GM18508 (cell line): ENCODE measurements at regions not wholly inside any gene's neighbourhood (a gene's known extent, or its start where the extent isn't known, plus 50 kb on each side); places are given as distances from the start of the nearest gene placed in this dataset.

Experiments
- ATAC-seq: cut with Tn5 transposase; IDR thresholded peaks from one replicate; pipeline ENCODE4 v1.9.1; 2021; ENCODE audit warnings: moderate number of reproducible peaks; ENCODE audit not compliant: insufficient read depth, unreplicated experiment

- ATAC-seq: no peak
Observed at GRCh38 chr4:101596781-101597552, 193.6 kb upstream of the BANK1 start.

DNA sequence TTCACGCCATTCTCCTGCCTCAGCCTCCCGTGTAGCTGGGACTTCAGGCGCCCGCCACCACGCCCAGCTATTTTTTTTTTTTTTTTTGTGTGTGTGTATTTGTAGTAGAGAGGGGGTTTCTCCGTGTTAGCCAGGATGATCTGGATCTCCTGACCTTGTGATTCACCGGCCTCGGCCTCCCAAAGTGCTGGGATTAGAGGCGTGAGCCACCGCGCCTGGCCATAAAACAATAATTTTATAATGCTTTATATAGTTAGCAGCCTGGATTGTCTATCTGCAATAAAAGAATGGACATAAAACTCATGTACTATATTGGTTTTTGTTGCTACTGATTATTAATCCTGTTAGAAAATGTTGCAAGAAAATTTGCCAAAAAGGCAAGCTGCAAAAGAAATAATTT, 195.9 kb upstream of the BANK1 start:
- ATAC-seq: no peak

DNA sequence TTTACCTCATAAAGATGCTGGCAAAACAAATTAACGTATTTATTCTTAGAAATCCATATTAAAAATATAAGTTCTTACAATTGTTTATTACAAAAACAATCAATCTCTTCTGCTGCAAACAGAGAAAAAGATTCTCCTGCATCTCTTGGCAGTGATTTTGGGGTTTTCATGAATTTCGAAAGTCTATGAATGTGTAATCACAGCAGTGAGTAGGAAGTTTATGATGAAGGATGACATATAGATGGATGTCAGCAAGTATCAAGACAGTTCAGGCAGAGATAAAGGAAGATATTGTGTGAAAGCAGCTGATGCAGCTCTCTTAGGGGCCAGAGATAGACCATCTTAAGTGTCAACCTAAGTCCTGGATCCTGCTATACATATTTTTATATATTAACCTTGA, 196.9 kb upstream of the BANK1 start:
- no peak for ATAC-seq

DNA sequence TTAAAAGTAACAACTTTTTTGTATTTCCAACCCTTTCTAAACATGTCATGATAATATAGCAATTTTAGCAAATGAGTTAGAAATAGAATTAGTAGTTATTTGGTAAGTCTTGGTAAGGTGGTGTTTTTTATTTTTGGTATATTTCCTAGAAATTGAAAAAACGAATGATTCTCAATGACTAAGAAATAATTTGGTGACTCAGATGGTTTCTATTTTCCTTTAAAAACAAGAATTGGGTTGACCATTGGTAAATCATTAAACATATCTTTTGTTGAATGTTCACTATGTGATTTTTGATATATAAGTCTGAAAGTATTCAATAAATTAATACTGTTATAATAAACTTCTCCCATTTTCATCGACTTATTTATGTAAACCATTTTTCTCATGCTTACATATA, 206.2 kb upstream of the BANK1 start:
- no peak for ATAC-seq

DNA sequence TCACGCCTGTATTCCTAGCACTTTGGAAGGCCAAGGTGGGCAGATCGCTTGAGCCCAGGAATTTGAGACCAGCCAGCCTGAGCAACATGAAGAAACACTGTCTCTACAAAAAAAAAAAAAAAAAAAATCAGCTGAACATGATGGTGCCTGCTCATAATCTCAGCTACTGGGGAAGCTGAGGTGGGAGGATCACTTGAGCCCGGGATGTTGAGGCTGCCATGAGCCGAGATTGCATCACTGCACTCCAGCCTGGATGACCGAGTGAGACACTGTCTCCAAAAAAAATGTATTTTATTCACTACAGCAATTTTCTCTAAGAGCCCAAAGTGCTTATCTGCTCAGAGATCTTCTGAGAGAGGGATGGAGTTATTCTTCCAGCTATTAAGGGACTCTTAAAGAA, 215.8 kb upstream of the PPP3CA start:
- no peak for ATAC-seq

GRCh38 chr4:101556842-101557241, 209.5 kb upstream of the PPP3CA start:
- no peak for ATAC-seq

- ATAC-seq: no peak
Observed at GRCh38 chr4:101555341-101555880, 208.1 kb upstream of the PPP3CA start.

DNA sequence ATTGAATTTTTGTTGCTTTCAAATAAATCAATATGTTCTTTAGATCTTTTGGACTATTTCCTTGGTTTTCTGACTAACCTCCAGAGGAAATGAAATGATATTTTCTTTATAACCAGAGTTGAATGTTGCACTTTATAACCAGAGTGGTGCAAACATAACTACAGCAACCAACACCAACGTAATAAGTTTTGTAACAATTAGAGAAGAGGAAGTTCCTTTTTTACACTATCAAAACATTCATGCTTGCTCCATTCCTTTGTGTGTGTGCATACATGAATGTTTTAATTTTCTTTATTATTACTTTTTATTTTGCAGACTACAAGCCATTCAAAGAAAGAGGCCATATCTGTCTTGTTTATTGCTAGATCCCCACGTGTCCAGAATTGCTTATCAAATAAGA, 193.0 kb upstream of the PPP3CA start:
- ATAC-seq: no peak

- ATAC-seq: no peak
Observed at GRCh38 chr4:101528526-101528925, 181.2 kb upstream of the PPP3CA start.

DNA sequence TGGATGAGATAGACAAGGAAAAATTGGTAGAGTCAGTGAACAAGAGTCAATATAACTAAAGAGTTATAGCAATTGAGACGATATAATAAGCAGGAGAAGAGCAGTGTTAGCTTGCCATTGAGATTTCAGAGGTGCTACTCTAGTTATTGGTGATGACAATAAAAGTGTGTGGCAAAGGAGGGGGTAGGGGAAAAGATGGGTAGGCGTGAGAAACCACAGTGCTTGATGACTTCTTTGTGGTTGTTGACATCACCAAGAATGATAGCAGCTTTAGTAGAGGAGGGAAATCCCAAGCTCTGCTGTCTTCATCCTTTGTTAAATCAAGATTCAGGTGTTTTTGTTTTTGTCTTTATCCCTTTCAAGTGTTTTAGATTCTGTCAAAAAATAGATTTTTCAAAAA, 179.9 kb upstream of the PPP3CA start:
- peak; percentile 97 for ATAC-seq

DNA sequence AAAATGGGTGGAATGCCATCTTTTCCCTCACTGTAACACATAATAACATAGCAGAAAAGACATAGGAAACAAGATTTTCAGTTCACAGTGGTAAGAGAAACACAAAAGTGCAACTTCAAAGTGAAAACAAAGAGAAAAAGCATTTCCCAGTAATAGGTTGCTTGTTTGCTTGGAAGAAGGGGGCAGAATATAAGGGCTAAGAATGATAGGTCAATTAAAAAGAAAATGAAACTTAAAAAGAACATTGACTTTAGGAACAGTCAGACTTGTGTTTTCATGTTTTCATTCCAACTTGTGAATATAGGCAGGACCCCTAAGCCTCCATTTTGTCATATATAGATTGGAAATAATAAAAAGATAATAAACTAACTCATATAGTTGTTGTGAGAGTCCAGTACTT, 168.2 kb upstream of the PPP3CA start:
- ATAC-seq: no peak

DNA sequence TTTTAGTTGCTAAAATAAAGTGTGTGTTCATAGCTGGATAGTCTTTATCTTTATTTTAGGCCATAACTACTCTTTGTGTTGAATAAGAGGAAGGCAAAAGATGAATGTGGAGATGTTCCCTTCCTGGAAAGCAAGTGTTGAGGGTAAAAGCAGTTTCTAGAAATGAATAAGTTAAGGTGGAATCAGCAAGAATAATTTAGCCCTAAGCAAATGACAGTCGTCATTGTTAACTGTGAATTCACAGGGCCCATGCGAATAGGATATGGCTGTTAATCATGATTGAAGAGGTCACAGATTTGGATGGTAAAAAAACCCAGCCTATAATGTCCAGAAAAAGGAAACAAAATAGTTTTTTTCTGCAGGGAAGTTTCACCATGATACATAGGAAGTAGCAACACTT, 167.8 kb upstream of the PPP3CA start:
- no peak for ATAC-seq

DNA sequence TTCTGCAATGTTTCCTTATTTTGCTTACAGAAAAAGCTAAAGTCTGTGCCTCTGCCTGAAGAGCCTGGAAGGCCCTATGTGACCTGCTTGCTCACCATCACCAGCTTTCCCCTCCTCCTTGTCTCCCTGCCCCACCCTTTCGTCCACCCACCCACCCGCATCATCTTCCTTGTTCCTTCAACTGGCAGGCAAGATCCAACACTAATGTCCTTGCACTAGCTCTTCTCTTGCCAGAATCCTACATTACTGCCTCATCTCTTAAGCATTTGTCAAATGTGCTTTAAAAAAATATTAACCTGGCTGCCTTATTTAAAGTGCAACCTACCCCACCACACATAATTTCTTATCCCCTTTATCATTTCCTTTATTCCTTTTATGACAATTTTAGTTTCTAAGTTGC, 165.1 kb upstream of the PPP3CA start:
- no peak for ATAC-seq

DNA sequence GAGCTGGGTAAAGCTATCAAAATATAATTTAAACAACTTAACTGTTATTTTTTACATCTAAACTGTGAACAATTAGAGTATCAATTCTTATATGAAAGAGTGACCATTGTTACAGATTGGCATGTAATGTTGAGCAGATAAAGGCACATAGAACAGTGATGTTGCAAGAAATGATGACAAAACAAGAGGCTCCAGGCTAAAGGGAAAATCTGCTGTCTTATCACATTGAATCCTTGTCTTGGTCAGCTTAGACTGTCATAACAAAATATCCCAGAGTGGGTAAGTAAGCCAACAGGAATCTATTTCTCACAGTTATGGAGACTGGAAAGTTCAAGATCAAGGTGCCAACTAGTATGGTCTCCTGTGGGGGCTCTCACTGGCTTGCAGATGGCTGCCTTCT, 154.1 kb upstream of the PPP3CA start:
- no peak for ATAC-seq

DNA sequence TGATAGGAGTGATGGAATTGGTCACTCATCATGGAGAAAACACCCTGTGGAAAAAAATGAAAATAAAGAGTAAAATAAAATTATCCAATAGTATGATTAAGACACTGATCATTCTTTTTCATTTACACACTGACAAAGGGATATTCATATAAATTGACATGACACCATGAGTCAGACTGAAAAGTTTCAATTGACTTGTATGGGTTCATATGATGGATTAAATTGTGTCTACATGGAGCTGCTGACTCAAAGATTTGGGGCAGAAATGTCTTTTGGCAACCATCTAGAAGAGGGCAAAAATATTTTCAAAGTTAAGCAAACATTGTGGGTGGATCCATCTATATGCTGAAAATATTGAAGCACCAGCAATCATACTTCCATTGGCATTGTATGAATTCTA, 153.4 kb upstream of the PPP3CA start:
- no peak for ATAC-seq

DNA sequence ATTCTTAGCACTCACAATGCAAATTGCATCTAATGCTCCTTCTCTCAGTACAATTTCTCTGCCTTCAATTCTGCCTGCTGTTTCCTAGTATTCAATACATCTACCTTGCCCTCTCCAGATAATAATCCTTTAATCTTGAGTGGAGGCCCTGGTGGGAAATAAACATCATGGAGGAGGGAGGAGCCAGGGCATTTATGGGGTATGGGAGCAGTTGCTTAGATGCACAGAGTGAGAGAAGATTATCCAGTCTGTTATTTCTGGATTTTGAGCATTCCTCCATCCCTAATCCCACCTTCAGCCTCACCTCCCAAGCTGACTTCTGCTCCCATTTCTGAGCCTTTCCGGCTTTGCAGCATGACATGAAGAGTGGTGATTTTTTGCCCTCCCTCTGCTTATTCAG, 127.9 kb upstream of the PPP3CA start:
- ATAC-seq: no peak

DNA sequence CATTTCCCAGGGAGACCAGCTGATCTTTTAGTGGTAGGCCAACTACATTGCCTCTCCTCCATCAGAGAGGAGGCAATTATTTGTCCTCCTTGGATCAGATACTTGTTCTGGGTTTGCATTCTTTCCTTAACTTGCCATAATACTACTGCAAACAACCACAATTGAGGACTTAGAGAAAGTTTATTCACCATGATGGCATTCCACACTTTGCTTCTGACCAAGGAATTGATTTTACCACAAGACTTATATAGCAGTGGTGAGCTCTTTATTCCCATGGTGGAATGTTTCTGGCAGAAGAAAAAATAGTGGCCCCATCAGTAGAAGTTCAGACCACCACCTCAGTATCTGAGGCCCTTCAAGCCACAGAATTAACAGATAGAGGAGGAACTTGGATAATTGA, 123.9 kb upstream of the PPP3CA start:
- ATAC-seq: no peak

- ATAC-seq: no peak
Observed at GRCh38 chr4:101464596-101464995, 117.3 kb upstream of the PPP3CA start.

- no peak for ATAC-seq
Observed at GRCh38 chr4:101458914-101459313, 111.6 kb upstream of the PPP3CA start.

DNA sequence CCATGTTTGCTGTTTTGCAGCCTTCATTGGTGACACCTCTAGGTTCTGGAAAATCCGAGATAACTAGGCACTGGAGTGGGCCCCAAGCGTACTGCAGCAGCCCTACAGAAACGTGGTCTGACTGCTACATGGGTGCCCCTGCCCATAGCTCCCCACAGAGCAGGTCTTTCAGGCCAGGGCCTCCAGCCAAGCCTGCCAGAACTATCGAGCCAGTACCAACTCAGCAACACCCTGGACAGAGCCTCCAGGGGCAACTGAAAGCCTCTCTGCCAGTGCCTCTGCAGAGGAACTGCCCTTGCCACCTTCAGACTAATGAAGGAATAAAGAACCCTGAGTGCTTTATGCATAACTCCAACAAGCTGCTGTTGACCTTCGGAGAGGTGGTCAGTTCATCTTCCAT, 111.1 kb upstream of the PPP3CA start:
- ATAC-seq: no peak

GRCh38 chr4:101451086-101451485, 103.8 kb upstream of the PPP3CA start:
- no peak for ATAC-seq

DNA sequence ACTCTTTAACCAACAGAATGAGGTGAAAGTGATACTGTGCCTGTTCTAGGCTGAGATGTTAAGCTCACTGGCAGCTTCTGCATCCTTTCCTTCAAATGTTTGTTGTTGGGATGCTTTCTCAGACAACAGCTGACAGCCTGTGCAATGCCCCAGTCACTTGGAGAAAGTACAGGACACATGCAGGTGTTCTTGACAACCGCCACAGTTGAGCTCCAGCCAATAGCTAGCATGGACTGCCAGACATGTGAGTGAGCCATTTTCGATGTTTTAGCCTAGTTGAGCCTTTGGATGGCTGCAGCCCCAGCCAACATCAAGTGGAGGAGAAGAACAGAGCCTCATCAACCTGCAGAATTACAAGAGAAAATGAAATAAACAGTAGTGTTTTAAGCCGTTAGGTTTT, 94.1 kb upstream of the PPP3CA start:
- no peak for ATAC-seq
